HG03575 (cell line): ENCODE measurements at regions not wholly inside any gene's neighbourhood (a gene's known extent, or its start where the extent isn't known, plus 50 kb on each side); places are given as distances from the start of the nearest gene placed in this dataset.
A peak's percentile ranks its signal among the peaks of the same experiment; 100 is the strongest.

Experiments
- ATAC-seq: cut with Tn5 transposase; IDR thresholded peaks from one replicate; pipeline ENCODE4 v1.9.1; 2021; ENCODE audit not compliant: unreplicated experiment, insufficient number of reproducible peaks, low FRiP score; ENCODE audit errors: extremely low read depth

DNA sequence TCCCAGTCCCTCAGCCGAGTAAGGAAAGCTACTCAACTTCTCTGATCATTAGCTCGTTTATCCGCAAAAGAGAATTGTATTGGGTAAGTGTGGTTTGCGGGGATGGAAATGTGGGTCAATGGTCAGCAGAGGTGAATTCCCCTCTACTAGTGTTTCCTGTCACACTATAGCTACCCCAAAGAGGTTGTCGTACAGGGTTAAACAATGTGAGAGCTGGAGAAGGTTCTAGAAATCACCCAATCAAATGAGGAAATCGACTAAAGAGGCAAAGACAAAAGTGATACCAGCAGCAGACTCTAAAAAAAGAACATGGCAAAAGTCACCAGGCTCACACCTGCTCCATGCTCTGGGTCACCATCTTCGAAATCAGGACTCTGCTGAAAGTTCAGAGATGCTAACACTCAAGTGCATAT is 144.7 kb upstream of the ITGA4 start:
- ATAC-seq: peak; percentile 78

DNA sequence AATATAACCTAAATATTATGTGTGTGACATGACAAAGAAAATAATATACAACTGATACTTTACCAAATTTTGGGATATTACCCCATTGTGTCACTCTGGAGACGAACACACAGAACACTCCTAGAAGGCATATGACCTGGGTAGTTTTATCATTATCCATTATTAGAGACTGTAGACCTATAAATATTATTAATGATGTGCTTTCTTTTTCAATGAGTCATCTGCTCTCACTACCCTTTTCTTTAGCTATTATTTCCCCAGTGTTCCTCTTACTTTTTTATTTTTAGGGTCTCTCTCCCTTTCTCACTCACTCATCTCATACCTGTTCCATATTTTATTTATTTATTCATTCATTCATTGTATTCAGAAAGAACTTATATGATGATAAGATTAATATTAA is 143.3 kb upstream of the ITGA4 start:
- no peak for ATAC-seq

DNA sequence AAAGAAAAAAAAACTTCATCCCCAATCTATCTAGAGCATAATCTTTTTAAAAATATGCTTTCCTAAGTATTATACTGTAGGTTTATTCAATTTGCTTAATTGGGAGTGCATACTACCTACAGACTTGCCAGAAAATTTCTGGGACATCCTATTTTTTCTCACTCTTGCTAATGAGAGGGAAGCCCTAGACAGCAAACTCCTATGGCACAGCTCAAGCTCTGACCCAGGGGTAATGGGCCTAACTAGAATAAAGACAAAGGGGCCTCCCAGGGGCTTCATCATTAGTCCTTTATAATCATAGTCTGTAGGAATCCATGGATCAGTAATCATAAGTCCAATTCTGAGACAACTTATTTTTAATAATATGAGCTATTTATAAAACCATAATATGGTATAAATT is 142.6 kb upstream of the ITGA4 start:
- no peak for ATAC-seq

DNA sequence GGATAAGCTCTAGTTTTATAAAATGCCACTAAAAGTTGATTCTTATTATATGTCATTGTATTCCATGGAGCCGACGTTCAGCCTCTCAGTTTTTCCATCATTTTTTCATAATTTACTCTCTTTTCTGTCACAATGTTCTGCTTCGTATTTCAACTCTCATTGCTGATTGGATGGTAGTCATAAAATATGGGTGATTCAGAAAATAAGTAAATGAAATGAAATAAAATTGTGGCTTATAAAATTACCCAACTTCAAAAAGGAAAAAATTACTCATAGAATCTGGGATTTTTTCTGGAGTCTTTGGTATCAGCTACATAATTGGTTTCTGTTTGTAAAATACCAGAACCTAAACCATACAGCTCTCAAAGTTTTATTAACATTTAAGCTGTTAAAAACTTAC is 139.7 kb upstream of the ITGA4 start:
- ATAC-seq: no peak

DNA sequence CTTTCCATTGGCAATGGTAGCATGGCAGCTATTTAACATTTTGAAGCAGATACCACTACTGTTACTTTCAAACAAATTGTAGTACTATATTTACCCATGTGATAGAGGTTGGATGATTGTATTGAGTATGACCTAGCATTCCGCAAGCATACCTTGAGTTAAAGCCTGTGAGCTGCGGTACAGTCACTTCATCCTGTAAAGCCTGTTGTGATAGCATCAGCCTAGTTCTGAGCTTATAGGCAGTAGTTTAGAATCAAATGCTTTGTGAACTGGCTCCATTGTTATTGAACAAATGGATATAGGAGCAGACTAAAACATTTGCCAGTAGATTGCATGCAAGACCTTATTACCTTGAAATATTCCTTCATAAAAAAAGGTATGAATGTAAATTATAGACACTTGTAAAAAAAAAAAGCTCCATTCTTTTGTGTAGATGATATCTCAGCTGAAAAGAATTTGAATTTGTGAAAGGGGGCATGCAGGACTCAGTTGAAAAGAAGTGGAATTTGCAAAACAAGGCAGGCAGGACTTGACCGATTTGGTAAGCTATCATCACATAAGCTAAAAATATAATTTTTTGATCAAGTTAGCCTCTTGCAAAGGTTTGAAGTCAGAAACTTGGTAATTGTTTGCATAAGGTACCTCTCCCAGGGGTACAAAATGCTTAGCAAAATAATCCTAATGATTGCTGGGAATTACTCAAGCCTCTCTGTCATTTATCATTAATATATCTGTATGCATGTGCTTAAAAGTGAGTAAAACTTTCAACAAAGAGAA is 138.5 kb upstream of the ITGA4 start:
- no peak for ATAC-seq

DNA sequence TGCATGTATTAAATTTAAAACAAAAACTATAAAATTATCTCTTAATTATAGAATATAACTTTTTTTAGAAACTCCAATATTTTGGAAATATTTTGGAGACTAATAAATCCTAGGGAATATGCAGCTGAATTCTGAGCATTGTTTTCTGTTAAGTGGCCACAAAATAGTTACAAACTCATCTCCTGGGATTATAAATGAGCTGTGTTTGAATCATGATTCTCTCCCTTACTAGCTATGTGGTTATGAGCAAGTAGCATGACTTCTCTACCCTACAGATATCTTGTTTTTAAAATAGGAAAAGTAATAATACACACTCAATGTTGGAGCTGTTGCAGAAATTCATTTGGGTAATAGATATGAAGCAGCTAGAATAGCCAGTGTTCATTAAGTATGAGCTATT is 137.9 kb upstream of the ITGA4 start:
- no peak for ATAC-seq

DNA sequence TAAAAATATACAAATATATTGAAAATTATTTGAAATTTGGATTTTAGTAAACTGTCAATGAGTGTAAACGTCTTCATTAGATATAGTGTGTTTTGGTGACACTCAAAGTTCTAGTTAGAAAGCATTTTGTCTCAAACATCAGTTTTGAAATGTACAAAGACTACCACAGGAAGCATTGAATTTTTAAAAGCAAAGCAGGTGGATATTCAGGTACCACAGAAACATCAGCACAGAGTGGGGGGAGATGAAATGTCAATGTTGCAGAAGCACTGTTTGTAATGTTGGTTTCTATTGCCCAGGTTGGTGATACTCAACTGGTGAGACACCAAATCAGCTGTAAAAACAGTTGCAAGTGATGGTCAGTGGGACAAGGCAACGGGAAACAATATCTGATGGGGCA is 136.5 kb upstream of the ITGA4 start:
- ATAC-seq: no peak

DNA sequence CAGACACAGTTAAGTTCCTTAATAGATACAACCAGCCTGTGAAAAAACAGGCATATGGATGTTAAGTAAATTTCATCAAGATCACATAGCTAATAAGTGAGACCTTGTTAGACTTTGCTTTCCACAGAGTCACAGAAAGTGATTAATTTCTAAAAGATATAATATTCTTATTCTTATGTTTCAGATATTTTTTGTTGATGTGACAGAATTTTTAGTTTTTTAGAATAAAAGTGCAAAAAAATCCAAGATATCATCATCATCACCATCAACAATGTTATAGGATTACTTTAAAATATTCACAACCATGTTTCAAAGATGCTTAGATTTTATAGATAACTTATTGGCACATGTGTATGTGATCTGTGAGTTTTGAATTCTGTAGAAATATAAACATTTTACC is 132.3 kb upstream of the ITGA4 start:
- ATAC-seq: no peak

DNA sequence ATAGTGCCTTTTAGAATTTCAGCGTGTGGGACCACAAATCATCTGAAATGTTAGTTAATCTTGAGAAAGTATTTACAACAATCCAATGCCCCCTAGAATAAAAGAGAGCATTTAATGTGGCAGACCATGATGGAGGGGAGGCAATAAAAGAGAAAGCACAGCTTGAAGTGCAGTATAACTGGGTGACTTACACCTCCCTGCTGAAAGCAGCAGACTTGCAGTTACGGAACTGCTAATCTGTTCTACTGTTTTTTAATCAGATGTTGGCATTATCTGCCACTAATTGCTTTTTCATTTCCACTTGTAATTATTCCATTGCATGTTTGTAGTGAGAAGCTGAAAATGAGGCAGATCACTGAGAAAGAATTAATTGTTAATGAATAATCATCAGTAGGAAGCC is 130.5 kb upstream of the ITGA4 start:
- ATAC-seq: no peak

DNA sequence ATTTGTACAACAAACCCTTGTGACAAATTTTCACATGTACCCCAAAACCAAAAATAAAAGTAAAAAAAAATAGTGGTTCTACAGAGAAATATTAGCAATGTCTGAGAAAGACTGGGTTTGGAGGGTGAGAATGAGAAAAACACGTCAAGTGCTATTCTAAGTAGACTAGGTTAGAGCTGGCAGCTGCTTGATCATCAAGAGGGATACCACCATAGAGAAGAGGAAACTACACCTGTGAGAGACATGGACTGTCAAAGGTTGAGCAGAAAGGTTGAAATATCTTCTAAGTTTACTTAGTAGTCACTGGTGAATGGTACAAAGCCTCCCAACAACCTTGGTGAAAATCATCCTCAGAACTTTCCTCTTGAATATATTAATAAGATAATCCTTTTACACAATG is 126.9 kb upstream of the ITGA4 start:
- no peak for ATAC-seq

DNA sequence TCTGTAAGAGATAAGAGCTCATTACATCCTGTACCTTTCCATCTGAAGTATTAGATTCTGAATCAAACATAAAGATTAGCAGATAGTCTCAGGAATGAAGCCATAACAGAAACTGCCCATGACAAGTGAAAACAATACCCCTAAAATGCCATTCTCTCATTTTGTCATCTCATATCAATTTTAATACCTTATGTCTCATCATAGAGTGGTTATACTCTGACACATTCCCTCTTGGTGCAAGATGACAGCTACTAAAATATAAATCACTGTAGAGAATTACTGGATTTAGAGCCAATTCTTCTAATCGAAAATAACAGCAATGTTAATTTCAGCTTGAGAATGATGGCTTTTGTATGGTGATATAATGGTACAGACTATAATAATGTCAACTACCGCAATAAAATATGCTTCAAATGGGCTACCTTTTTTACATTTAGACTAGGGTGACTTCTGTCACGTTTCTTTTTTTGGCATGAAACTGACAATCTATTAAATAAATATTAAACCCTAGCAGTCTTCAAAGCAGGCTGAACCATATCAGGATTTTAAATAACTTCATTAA is 125.1 kb upstream of the ITGA4 start:
- no peak for ATAC-seq

DNA sequence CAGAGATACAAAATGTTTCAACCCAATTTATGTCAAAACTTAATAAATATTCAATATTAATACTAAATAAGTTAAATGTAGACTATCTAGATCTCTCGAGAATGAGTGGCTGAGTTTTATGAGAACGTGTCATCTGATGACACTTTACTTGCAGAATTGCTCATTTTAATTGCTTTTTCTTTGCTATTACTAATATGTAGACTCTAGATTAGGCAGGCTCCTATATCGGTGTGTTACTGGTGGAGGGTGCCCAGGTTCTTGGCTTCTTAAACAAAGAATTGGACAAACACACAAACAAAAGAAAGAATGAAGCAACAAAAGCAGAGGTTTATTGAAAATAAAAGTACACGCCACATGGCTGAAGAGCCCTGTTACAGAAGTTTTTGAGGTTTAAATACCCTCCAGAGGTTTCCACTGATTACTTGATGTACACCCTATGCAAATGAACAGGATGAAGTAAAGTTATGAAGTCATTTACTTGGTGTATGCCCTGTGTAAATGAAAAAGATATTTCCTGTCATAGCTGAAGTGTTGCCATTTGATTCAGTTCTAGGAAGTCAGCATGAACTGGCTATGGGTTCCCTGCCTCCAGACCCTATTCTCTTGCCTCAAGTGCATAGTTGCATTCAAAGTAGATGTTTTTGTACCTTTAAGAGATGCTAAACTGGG is 122.9 kb upstream of the ITGA4 start:
- ATAC-seq: no peak

DNA sequence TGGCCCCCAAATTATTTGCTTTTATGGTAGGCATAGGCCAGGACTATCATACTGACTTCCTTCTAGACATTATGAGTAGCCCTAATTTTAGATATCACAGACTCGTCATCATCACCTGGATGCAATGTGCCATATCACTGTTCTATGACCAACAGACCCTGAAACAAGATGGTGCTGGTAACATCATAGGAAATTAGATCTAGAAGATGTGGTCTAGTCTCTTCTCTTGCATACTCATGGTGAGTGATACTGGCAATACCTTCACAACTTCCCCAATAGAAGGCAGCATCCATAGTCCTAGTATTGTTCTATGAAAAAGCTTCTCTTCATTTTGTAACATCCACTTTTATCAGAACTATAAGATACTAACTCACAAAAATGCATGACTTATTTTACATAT is 116.3 kb upstream of the ITGA4 start:
- no peak for ATAC-seq

DNA sequence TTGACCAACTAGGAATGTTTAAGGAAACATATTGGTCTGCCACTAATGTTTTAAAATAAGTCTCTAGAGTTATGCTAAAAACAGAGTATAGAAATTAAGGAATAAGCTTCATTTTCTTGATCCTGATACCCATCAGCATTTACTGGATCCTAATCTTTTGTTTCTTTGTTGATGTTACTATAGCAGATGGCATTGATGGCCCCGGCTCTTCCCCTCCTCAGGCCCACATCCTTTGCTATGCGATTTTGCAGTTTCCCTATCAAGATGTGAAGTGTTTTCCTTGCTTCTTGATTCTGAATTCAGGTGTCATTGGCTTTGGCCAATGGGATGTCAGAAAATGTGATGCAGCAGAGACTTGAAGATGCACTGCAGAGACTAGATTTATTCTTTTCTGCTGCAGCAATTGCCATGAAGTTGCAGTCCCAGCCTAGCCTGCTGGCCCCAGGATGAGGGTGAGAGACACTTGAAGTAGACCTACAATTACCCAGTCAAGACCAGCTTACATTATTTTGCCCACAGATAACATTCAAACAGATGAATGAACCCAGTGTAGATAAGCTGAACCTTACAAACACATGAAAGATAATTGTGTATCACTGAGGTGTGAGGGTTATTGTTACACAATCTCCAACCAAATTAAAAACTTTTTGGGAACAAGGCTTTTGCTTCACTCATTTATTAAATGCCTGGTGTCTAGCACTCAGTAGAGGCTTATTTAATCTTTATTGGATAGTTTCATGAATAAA is 115.2 kb upstream of the ITGA4 start:
- ATAC-seq: no peak

DNA sequence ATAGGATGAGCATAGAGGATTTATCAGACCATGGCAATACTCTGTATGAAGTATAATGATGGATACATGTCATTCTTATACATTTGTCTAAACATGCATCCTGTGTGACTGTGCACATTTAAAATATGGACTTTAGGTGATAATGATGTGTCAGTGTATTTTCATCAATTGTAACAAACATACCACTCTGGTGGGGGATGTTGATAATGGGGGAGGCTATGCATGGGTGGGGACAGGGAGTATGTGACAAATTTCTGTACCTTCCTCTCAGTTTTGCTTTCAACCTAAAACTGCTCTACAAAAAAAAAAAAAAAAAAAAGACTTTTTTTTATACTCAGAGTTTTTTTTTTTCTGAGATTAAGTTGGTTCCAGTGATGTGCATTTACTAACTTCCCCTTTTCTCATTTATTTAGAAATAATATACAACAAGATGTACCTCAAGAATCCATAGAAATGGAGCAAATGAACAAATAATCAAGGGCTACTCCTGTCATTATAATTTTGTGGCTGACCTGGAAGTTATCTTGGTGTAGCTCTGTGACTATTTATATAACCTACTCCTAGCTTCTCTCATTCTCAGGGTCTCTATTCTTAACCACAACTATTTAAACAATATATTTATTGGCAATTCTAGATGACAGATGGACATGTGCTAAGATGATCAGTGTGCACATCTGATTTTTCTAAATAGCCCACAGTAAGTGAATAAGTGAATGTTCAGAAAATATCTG is 108.9 kb upstream of the ITGA4 start:
- peak; percentile 76 for ATAC-seq

DNA sequence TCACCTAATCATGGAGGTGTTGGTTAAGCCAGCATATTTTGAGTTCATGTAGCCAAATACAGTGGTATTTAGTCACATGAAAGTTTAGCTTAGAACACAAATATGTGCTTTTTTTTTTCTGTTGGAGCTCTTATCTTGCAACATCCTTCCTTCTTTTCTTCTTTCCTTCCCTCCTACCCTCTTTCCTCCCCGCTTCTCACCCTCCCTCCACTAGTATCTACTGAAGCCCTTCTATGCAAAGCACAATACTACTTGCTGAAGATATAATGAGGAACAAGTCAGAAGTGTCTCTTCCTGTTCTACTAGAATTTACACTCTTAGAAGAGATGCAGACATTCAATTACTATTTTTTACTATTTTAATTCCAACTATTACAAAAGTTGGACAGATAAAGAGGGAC is 105.0 kb upstream of the ITGA4 start:
- ATAC-seq: no peak

DNA sequence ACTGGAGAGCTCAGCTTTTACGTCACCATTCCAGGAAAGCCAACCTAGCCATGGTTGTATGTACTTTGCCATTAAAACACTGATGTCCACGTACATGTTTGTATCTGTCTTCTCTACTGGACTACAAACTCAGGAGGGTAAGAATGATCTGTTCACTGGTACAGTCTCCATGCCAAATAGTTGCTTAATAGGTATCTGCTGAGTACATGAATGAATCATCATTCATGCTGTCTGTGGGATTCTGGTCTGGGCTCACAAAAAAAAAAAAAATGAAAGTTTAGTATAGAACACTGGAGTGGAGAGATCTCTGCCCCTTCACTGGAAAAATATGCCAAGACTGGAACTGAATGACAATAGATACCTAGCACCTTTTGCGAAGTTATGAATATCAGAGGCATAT is 102.6 kb upstream of the ITGA4 start:
- ATAC-seq: no peak

DNA sequence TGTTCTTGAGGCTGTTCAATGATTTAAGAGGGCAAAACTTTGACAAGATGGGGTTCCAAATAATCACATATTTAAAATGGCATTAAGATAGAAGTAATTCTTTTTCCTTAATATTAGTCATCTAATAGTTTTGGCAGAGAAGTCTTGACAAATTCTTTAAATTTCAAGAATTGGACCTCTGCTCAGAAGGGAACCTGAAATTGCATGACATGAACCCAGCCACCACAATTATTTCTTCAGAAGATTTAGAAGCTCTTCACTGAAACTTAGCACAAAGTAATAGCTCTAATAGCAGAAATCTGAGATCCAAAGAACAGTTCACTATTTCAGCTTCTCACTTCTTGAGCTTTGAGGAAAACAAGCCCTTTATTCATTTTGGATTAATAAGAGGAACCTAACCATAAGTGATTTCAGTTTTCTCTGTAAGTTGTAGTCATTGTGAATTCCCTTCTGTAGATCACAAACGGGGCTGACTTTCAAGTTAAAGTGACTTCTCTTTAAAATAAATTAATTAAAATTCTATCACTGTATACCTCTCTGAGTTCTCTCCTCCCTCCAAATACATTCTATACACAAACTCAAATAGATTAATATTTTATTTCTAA is 100.6 kb upstream of the ITGA4 start:
- no peak for ATAC-seq

DNA sequence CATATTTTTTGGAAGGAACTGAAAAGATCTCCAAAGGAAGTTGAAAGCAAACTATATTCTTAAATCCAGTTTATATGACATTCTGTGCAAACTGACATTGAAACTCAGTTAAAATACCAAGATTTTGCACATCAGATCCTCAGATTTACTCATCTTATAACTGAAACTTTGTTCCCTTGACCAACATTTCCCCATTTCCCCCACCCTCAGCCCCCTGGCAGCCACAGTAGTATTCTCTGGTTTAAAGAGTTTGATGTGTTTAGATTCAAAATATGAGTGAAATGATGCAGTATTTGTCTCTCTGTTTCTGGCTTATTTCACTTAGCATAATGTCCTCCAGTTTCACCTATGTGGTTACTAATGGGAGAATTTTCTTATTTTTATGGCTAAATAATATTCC is 99.2 kb upstream of the ITGA4 start:
- ATAC-seq: no peak
